GM12873 (cell line): ENCODE measurements at regions not wholly inside any gene's neighbourhood (a gene's known extent, or its start where the extent isn't known, plus 50 kb on each side); places are given as distances from the start of the nearest gene placed in this dataset.

Experiments
- TF ChIP-seq, protein P1 (sequence below): IDR thresholded peaks from 2 replicates; pipeline ENCODE4 v1.5.1; 2012; ENCODE audit warnings: low read depth, mild to moderate bottlenecking, moderate library complexity, low read length, control low read depth; ENCODE audit not compliant: insufficient read depth; ENCODE audit errors: missing control alignments

DNA sequence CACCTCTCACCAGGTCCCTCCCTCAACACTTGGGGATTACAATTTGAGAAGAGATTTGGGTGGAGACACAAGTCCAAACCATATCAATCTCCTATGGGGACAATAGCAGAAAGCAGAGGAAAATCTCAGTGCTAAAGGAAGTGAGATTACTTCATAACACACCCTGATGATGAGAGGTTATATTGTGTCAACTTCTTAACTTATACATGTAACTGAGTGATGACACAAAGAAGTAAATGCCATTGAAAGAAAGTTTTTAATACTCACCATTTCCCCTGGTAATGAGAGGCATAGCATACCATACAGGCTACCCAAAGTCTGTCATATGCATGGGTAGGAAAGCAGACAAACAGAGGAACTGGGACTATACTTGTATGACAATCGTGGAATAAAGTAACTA is 137.2 kb downstream of the MMUT start:
- TF ChIP-seq, protein P1, sequence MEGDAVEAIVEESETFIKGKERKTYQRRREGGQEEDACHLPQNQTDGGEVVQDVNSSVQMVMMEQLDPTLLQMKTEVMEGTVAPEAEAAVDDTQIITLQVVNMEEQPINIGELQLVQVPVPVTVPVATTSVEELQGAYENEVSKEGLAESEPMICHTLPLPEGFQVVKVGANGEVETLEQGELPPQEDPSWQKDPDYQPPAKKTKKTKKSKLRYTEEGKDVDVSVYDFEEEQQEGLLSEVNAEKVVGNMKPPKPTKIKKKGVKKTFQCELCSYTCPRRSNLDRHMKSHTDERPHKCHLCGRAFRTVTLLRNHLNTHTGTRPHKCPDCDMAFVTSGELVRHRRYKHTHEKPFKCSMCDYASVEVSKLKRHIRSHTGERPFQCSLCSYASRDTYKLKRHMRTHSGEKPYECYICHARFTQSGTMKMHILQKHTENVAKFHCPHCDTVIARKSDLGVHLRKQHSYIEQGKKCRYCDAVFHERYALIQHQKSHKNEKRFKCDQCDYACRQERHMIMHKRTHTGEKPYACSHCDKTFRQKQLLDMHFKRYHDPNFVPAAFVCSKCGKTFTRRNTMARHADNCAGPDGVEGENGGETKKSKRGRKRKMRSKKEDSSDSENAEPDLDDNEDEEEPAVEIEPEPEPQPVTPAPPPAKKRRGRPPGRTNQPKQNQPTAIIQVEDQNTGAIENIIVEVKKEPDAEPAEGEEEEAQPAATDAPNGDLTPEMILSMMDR = no peak

DNA sequence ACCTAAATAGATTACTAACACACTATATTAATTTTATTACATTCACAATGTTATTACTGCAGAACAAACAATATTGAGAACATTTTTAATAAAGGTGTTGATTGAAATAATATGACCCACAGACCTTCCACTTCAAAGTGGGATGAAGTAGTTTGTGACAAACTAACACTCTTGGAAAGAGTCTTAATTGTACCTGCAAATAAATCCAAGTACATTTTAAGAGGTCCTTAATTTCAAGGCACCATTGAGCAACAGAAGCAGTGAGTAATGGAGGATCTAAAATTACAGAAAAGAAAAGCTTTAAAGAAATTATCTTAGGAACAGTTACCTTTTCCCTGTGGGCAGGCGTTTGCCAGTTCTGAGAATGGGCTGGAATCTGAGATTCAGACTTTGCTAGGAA is 140.2 kb downstream of the MMUT start:
- TF ChIP-seq, protein P1 = no peak

DNA sequence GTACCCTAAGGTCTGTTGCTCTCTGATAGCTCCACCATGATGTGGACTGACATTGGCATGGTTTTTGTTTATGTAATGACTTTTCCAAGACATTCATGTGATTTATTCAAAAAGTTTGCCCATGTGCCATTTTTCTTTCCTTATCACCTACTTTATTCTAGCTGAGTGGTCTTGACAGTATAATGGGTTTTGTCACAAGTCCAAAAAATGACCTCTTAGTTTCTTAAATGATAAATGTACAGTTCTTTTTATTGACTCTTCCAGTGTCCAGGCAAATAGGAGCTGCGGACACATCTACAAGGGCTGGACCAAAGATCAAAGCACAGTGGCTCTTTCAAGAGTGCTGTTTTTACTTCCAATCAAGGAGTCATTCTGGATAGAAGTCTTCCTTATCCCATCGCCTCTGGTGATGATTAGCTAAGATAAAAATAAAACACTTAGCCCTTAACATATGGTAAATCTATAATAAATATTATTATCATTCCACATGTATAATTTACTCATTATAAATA is 141.4 kb downstream of the MMUT start:
- TF ChIP-seq, protein P1 = no peak

DNA sequence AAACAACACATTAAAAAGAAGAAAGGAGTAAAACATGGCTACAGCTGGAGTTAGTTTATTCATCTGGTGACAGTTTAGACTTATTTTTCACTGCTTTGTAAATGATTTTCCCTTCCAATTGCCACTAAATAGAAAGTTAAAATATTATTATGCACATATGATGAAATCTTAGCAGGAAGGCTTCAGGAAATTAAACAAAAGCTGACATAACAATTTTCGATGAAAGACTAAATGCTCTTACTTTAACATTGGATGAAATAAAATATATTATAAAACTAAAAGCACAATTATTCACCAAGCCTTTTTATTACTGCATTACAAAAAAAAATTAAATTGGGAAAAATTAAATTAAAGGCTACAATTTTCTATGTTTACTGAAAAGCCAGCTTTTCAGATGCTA is 158.0 kb downstream of the MMUT start:
- TF ChIP-seq, protein P1 = no peak

DNA sequence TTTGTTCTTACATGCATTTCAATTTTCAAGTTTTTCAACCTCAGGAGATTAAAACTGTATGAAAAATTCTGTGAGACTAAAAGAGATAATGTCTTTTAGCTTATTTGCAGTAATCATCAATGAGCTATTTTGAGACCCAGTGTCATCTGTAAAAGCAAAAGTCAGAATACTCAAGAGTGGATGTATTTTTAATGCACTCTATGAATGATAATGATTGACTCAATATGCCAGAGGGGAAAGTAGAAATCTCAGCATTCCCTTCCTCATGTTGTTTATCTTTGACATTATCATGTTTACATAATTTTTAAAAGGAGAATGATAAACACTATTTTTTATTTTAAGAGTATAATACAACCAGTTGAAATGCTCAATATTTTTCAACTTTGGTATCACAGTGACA is 162.1 kb downstream of the MMUT start:
- TF ChIP-seq, protein P1 = no peak

DNA sequence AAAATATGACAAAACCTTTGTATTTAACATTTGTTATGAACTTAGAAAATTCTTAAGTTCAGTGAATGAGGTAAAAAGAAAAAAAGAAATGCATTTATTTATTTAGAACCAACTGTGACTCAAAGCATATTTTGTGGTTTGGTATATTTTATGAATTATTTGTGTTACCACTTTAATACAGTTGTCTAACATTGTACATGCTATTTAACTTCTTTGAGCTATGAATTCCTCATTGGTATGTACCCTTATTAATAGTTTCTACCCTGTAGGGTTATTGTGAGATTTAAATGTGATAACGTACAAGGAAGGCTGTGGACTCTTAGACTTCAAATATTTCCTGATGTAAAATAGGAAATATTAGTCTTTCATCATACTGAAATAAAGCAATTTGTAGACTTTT is 162.6 kb downstream of the MMUT start:
- TF ChIP-seq, protein P1 = no peak

DNA sequence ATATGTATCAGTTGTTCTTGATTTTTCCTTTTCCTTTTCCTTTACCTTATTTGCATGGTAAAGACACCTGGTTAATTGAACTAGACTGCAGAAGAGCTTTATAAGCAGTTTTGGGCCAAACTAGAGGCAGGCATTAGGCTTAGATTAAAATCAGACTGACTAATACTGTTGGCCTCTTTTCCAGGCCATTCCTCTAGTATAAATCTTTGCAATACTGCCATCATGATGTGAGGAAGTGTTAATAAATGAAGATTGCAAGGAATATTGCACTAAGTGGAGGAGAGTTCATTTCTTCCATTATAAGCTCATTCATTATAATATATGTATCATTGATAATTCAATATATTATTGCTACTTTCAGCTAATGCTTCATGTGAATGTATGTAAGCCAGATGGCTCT is 163.8 kb downstream of the MMUT start:
- TF ChIP-seq, protein P1 = no peak

DNA sequence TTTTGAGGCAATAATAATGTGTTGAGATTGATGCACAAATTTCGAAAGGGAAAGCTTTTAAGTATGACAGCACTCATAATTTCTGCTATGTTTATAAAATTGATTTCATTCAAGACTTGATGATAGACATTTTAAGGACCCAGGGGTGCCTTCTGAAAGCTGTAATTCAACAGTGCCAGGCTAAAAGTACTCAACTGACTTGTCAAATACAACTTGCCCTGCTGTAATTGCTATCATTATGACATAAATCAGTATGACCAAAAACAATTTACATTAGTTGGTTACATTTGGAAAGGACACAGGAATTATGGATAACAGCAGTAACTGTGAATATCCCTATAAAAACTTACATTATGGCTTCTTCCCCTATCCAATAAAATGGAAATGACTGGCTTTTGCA is 178.9 kb downstream of the MMUT start:
- TF ChIP-seq, protein P1 = no peak
